ENCODE measurements at regions not wholly inside any gene's neighbourhood (a gene's known extent, or its start where the extent isn't known, plus 50 kb on each side); places are given as distances from the start of the nearest gene placed in this dataset.

DNA sequence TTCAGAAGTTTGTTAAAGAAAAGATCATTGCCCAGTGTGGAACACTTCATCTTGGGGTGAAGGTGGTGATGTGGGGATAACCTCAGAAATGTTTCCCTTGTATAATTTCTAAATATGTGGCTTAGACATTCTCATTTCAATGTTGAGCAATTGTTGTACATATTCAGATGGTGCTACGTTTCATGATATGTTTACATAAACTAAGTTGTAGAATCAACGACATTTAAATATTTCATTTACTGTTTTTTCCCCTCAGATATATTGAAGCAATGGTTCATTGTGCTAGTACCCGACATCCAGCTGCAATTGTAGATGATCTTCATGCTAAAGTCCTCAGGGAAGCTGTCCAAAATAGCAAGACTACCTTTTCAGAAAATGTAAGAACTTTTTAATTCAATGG, 92.6 kb downstream of the BLTP1 start:
- TF ChIP-seq CTCF (IDR thresholded peaks at IDR 0.05; ENCODE audit: poor library complexity) (no peak), EZH2 (IDR thresholded peaks at IDR 0.05; ENCODE audit: borderline replicate concordance) (no peak), EZH2phosphoT487 (IDR thresholded peaks at IDR 0.05; ENCODE audit: low read depth, severe bottlenecking, unreplicated experiment) (no peak)
